Fibroblast of pulmonary artery (primary cell): ENCODE measurements at regions not wholly inside any gene's neighbourhood (a gene's known extent, or its start where the extent isn't known, plus 50 kb on each side); places are given as distances from the start of the nearest gene placed in this dataset.

Experiments
- DNase-seq: peaks from one replicate; pipeline ENCODE4 v3.0.0-alpha.2; 2010; ENCODE audit warnings: low read depth
- H3K4me3 ChIP-seq: replicated peaks from 2 replicates; pipeline ENCODE4 v1.5.1; 2011; ENCODE audit warnings: low read depth, mild to moderate bottlenecking, control low read depth, low read length, moderate library complexity
- CTCF ChIP-seq: IDR thresholded peaks from 2 replicates; pipeline ENCODE4 v1.5.1; 2011; ENCODE audit warnings: mild to moderate bottlenecking, control low read depth, low read length, inconsistent platforms; ENCODE audit errors: missing control alignments

- no peak for TF ChIP-seq CTCF
- no peak overlapping the region for H3K4me3 ChIP-seq
- DNase-seq = no peak
Measured at GRCh38 chr9:118527261-118527660, 823.1 kb downstream of the TLR4 start.

DNA sequence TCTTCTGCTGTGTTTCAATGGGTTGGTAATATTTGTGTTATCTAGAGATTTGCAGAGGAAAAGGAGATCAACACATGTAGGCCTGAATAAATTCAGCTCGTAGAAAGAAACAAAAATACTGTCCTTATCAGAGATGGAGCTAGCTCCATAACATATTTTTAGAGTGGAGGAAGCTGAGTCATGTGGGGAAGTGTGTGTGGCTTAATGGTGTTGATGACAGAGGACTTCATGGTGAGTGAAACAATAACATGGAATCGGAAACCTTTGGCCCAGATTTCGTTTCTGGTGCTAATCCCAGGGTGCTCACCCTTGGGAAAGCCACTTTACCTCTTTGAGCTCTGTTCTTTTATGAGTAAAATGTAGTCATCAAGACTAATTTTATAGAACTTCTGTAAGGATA, 825.0 kb downstream of the TLR4 start:
- peak; percentile 21 for DNase-seq
- no peak for TF ChIP-seq CTCF
- no peak overlapping the region for H3K4me3 ChIP-seq

- no peak for TF ChIP-seq CTCF
- no peak for DNase-seq
- no peak overlapping the region for H3K4me3 ChIP-seq
Measured at GRCh38 chr9:118529624-118530214, 825.5 kb downstream of the TLR4 start.

GRCh38 chr9:118532592-118532991, 828.4 kb downstream of the TLR4 start:
- no peak for DNase-seq
- no peak for TF ChIP-seq CTCF
- H3K4me3 ChIP-seq = no peak overlapping the region

- TF ChIP-seq CTCF = no peak
- DNase-seq = no peak
- no peak overlapping the region for H3K4me3 ChIP-seq
Measured at GRCh38 chr9:118533101-118533500, 828.9 kb downstream of the TLR4 start.

DNA sequence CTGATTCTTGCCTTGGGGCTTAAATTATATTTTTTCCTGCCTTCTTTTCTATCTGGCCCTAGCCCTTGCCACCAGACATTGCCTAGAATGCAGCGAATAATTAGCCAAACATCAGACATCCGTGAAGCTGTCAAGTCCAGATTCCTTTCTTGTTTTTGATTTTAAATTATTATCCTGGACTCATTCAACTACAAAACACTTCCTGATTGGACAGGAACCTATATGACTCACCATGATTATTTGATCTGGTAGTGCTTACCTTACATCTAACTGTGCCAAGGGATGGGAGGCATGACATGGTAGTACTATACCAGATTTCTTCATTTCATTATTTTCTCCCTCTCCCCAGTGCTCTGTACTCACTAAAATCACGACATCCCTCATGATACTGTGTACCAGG, 829.6 kb downstream of the TLR4 start:
- TF ChIP-seq CTCF = no peak
- no peak overlapping the region for H3K4me3 ChIP-seq
- DNase-seq = no peak

DNA sequence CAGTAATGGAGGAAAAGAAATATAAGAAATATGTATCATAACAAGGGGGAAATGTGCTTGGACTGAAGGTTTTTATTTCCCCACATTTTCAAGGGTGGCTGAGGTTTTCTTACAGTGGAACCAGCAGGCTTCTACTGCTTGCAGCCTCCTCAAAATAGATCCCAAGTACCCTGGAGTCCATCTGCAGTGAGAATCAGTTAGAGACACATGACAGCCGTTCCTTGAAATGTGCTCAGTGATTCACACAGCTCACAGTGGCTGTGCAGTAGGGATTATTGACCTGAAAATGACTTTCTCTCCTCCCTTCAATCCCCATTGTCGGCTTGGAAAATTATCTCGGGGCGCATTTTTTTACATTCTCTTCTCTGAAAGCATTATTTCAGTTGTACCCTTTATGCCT, 832.0 kb downstream of the TLR4 start:
- DNase-seq = no peak
- TF ChIP-seq CTCF = no peak
- no peak overlapping the region for H3K4me3 ChIP-seq
